ENCODE measurements at regions not wholly inside any gene's neighbourhood (a gene's known extent, or its start where the extent isn't known, plus 50 kb on each side); places are given as distances from the start of the nearest gene placed in this dataset.

GRCh38 chr6:100135977-100136376, 142.0 kb upstream of the MCHR2 start:
- DNase-seq (ENCODE audit: low read depth in 2 of 2): no peak

- DNase-seq (ENCODE audit: low read depth in 2 of 2): no peak
Observed at GRCh38 chr6:100134703-100135102, 140.7 kb upstream of the MCHR2 start.

GRCh38 chr6:100134297-100134696, 140.3 kb upstream of the MCHR2 start:
- DNase-seq (ENCODE audit: low read depth in 2 of 2): no peak

- DNase-seq (ENCODE audit: low read depth in 2 of 2): no peak
Observed at GRCh38 chr6:100132005-100132404, 138.0 kb upstream of the MCHR2 start.

- no peak for DNase-seq (ENCODE audit: low read depth in 2 of 2)
Observed at GRCh38 chr6:100130630-100131029, 136.6 kb upstream of the MCHR2 start.

GRCh38 chr6:100126790-100127484, 132.9 kb upstream of the MCHR2 start:
- no peak for DNase-seq (ENCODE audit: low read depth in 2 of 2)

- no peak for DNase-seq (ENCODE audit: low read depth in 2 of 2)
Observed at GRCh38 chr6:100121854-100122609, 128.0 kb upstream of the MCHR2 start.

GRCh38 chr6:100119261-100119660, 125.2 kb upstream of the MCHR2 start:
- no peak for DNase-seq (ENCODE audit: low read depth in 2 of 2)

- DNase-seq (ENCODE audit: low read depth in 2 of 2): no peak
Observed at GRCh38 chr6:100118301-100118700, 124.3 kb upstream of the MCHR2 start.

- no peak for DNase-seq (ENCODE audit: low read depth in 2 of 2)
Observed at GRCh38 chr6:100117680-100118079, 123.7 kb upstream of the MCHR2 start.

- no peak for DNase-seq (ENCODE audit: low read depth in 2 of 2)
Observed at GRCh38 chr6:100116411-100117194, 122.6 kb upstream of the MCHR2 start.

GRCh38 chr6:100115407-100116101, 121.5 kb upstream of the MCHR2 start:
- no peak for DNase-seq (ENCODE audit: low read depth in 2 of 2)

GRCh38 chr6:100112855-100113508, 119.0 kb upstream of the MCHR2 start:
- no peak for DNase-seq (ENCODE audit: low read depth in 2 of 2)

- no peak for DNase-seq (ENCODE audit: low read depth in 2 of 2)
Observed at GRCh38 chr6:100105919-100106529, 112.0 kb upstream of the MCHR2 start.

- DNase-seq (ENCODE audit: low read depth in 2 of 2): no peak
Observed at GRCh38 chr6:100105138-100105537, 111.1 kb upstream of the MCHR2 start.

GRCh38 chr6:100103931-100104330, 109.9 kb upstream of the MCHR2 start:
- DNase-seq (ENCODE audit: low read depth in 2 of 2): no peak

- no peak for DNase-seq (ENCODE audit: low read depth in 2 of 2)
Observed at GRCh38 chr6:100103194-100103593, 109.2 kb upstream of the MCHR2 start.

GRCh38 chr6:100101644-100102043, 107.6 kb upstream of the MCHR2 start:
- DNase-seq (ENCODE audit: low read depth in 2 of 2): no peak

GRCh38 chr6:100100776-100101175, 106.8 kb upstream of the MCHR2 start:
- no peak for DNase-seq (ENCODE audit: low read depth in 2 of 2)

GRCh38 chr6:100099189-100100074, 105.4 kb upstream of the MCHR2 start:
- no peak for DNase-seq (ENCODE audit: low read depth in 2 of 2)

Data from stimulated activated CD8-positive, alpha-beta memory T cell treated with anti-CD3 and anti-CD28 coated beads, Interleukin-2, amount 100 ng/mL, for 1 hour (primary cell).